Stimulated activated CD4-positive, alpha-beta T cell treated with anti-CD3 and anti-CD28 coated beads, Interleukin-2, amount 100 ng/mL, for 48 hours (primary cell): ENCODE measurements at regions not wholly inside any gene's neighbourhood (a gene's known extent, or its start where the extent isn't known, plus 50 kb on each side); places are given as distances from the start of the nearest gene placed in this dataset.

ENCODE experiments used
- DNase-seq, 2 donors: peaks; one replicate each; pipeline ENCODE4 v3.0.0-alpha.2; 2020

GRCh38 chr18:61609131-61609530, 275.9 kb downstream of the CDH20 start:
- DNase-seq: no peak

DNA sequence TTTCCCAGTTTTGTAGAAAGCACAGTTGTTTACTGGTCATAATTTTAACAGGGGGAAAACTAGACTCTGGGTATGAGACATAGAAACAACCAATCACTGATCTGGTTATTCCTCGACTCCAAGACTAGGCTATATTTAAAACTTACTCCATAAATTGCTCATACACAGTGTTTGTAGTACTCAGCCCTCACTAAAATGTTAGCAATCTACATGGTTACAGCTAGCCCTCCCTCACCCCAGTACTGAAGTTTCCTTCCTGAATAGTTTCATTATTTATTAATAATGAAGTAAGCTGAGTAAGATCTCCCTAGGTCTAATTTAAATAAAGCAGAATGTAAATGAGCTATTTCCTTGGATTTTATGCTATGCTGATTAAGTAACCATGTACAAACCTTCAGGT, 275.1 kb downstream of the CDH20 start:
- DNase-seq: no peak

- no peak for DNase-seq
Observed at GRCh38 chr18:61607867-61608266, 274.6 kb downstream of the CDH20 start.

GRCh38 chr18:61606759-61607158, 273.5 kb downstream of the CDH20 start:
- no peak for DNase-seq

DNA sequence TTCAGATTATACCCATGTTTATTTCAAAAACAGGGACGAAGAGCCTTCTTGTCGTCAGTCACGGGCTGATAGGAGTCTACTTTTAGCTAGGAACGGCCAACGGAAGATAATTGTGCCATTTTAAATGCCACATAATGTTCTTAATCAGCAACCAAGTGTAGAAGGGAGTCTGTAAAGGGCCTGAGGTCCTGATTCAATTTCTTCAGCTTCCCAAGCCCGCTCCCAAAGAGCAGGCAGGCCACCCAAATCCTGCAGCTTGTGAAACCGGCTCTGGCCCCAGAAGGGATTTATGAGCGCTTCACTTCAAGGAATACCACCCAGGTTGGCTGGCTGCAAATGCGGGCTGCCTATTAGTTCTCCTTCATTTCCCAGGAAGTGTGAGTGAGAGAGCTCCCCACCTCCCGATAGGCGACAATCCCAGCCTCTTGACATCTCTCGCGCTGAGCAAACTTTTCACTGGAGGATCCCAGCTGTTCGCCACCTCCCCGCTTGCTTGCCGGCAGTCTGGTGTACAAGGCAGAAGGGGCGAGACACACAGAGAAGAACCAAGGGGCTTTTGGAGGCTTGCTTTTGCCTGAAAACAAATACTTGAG, 272.9 kb downstream of the CDH20 start:
- no peak for DNase-seq

DNA sequence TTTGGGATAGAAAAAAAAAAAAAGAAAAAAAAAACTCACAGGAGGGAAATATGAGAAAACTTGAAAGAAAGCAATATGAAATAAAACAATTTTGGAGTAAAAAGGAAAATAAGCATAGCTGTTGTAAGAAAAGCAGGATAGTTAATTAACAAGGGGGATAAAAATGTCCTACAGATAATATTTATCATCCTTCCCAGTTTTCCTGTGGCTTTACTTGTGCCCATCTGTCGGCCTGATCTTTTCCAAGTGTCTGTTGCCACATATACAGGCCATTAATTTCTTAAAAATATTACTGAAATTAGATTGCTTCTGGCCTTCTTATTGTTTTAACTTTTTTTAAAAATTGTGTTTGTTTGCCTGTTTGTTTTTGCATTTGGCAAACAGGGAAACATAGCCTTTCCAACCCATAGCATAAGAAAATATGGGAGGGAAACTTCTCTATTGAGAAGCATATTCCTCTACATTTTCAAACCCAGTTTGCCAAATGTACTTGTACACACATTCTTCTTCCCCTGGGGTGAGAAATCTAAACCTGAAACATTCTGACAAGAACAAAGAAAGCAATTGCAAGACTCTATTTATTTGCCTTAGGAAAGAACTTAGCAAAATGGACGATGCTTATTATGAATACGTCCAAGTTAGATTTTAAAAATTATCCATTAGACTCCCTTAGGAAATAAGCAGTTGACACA, 272.3 kb downstream of the CDH20 start:
- DNase-seq: no peak
